ENCODE measurements at regions not wholly inside any gene's neighbourhood (a gene's known extent, or its start where the extent isn't known, plus 50 kb on each side); places are given as distances from the start of the nearest gene placed in this dataset.

DNA sequence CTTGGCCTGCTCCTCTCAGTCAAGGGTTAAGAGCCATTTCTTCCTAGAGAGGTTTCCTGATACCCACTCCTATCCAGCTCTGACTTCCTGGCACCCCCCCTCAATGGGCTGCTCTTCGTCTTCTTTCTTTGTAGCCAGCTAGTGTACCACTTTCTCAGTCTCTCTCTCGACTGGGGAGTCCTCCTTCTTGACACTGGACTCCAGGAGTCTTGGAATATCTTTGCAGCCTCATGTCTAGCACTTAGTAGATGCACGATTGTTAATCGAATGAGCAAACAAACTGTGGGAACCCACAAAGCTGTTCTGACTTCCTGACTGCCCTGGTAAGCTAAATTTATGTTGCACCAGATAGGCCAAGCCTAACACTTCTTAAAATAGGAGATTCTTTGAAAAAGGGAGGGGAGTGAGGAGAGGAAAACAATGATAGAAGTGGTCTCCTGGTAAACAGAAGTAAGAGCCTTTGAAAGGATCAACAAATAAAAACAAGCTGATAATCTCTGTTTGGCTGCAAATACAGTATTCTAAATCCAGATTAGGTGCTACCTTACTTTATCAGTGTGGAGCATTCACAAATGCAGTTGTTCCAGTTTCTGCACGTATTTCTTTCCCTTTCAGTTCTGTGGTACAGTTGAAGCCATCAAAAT is 160.1 kb upstream of the CITED2 start:
- H3K4me3 ChIP-seq (ENCODE audit: low read depth, low read length) = no peak overlapping the region

DNA sequence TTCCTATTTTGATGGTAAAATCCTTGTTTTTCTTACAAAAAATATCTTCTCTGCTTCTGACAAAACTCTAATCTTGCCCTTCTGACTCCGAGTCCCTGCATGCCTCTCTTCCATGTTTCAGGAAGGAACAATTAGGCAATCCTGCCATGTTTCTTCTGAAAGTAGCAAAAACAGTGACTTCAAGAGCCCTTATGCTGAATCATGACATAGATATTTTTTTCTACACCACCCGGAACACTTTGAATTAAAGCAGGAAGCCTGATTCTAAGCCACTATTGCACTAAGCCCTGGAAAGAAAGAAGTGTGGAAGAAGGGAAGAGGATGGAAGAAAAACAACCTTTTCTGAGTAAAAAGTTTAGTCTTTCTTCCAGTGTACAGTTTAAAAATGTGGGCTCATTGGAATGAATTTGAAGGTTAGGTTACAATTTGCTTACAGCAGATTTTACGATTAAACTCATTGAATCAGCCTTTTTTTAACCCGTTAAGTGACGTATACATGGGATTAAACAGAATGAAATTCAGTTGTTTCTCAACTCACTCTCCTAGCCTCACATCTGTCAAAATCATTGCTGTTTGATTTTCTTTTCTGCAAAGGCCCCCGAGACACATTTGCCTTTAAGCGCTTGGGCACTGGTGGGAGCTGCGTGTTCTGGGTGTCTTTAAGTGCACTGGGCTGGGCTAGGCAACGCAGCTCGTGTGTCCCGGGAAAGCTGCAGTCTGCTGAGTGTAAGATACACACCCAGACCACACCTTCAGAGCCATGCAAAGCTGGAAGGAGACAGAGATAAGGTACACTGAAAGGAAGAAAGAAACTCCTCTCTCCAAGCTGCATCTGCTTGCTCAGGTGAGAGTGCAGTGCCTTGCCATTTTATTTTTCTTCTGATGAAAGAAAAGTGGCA is 159.4 kb upstream of the CITED2 start:
- no peak for DNase-seq (ENCODE audit: low read depth)
- TF ChIP-seq MYC (IDR thresholded peaks at IDR 0.05; ENCODE audit: low read depth, low read length) = no peak
- H3K4me3 ChIP-seq (ENCODE audit: low read depth, low read length) = no peak overlapping the region

More for the DNA sequence above, 160.1 kb upstream of the CITED2 start:
- no peak for TF ChIP-seq MYC (IDR thresholded peaks at IDR 0.05; ENCODE audit: low read depth, low read length)
- TF ChIP-seq, protein P1, sequence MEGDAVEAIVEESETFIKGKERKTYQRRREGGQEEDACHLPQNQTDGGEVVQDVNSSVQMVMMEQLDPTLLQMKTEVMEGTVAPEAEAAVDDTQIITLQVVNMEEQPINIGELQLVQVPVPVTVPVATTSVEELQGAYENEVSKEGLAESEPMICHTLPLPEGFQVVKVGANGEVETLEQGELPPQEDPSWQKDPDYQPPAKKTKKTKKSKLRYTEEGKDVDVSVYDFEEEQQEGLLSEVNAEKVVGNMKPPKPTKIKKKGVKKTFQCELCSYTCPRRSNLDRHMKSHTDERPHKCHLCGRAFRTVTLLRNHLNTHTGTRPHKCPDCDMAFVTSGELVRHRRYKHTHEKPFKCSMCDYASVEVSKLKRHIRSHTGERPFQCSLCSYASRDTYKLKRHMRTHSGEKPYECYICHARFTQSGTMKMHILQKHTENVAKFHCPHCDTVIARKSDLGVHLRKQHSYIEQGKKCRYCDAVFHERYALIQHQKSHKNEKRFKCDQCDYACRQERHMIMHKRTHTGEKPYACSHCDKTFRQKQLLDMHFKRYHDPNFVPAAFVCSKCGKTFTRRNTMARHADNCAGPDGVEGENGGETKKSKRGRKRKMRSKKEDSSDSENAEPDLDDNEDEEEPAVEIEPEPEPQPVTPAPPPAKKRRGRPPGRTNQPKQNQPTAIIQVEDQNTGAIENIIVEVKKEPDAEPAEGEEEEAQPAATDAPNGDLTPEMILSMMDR (IDR thresholded peaks at IDR 0.05; ENCODE audit: low read depth, low read length) = no peak
- DNase-seq (ENCODE audit: low read depth) = peak; percentile 33

DNA sequence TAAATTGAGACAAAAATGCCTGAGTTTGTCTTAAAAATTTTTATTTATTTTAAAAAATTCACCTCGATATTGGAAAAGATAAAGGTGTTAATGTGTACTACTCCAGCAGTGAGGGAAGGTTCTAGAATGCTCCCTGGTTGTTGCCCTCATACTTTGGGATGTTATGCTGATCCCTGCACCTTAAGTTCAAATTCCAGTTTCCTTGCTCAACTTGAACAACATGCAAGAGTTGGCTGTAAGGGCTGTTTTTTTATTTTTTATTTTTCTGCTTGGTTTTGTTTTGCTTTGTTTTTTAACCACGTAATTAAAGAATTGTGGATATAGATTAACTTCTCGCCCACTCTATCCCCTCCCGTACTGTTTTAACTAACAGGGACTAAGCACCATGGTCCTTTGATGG is 158.7 kb upstream of the CITED2 start:
- H3K4me3 ChIP-seq (ENCODE audit: low read depth, low read length) = no peak overlapping the region
- TF ChIP-seq, protein P1 (IDR thresholded peaks at IDR 0.05; ENCODE audit: low read depth, low read length) = no peak
- TF ChIP-seq, protein P2, sequence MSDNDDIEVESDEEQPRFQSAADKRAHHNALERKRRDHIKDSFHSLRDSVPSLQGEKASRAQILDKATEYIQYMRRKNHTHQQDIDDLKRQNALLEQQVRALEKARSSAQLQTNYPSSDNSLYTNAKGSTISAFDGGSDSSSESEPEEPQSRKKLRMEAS (IDR thresholded peaks at IDR 0.05; ENCODE audit: low read depth, low read length) = no peak
- TF ChIP-seq MYC (IDR thresholded peaks at IDR 0.05; ENCODE audit: low read depth, low read length) = no peak
- TF ChIP-seq POLR2A (IDR thresholded peaks at IDR 0.05; ENCODE audit: extremely low read depth, insufficient read length) = no peak
- no peak for DNase-seq (ENCODE audit: low read depth)

DNA sequence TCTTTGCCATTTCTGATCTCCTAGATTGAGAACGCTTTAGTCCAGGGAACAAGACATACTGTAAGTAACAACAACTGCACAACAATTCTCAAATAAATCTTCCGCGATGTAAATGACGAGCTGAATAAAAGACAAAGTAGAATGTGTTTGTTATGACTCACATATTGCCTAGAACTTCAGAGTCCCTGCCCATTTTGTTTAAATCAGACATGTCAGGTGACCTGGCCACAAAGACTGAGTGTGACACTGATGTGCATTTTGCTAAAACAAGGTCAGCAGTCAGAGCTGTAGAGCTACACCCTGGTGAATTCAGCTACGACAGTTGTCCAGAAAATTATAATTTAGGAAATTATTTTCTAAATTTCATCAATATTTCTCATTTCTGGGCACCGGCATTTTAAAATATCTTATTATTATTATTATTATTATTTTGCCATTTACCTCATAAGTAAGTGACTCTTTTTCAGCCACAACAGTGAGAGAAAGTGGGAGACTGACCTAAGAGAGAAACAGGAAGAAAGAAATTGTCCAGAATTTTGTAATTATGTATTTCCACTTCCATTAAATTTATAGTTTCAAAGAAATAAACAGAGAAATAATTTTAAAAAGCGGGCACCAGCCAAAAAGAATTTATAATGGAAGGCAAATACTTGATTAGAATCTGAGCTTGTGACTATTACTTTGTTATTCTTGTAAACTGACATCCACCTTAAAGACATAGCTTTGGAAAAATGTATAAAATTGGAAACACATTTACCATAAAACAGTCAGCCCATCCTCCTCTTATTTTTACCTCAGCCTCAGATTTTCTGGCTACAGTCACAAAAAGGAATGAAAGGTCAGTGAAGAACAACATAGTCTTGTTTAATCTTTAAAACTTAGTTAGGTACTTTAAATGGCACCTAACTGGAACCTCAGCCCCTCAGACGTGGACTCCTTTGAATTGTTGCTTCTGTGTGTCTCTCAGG is 157.0 kb upstream of the CITED2 start:
- H3K4me3 ChIP-seq (ENCODE audit: low read depth, low read length) = no peak overlapping the region
- TF ChIP-seq, protein P1 (IDR thresholded peaks at IDR 0.05; ENCODE audit: low read depth, low read length) = no peak
- no peak for TF ChIP-seq MYC (IDR thresholded peaks at IDR 0.05; ENCODE audit: low read depth, low read length)
- no peak for TF ChIP-seq POLR2A (IDR thresholded peaks at IDR 0.05; ENCODE audit: extremely low read depth, insufficient read length)
- TF ChIP-seq, protein P2 (IDR thresholded peaks at IDR 0.05; ENCODE audit: low read depth, low read length) = no peak
- no peak for DNase-seq (ENCODE audit: low read depth)

DNA sequence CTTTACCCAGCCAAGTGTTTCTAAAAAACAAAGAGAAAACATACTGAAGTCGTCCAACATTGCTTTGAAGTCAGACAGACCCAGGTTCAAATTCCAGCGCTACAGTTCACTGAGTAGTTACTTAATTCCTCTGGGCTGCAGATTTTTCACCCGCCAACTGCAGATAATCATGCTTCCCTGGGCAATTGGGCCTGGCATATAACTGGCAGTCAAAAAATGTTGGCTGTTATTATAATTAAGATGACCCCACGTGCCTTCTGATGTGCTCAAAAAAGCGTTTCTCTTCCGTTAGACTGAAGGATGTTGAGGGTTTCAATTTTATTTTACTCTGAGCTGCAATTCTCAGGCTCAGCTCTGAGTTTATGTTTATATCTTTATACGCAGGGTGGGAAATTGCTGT is 156.1 kb upstream of the CITED2 start:
- DNase-seq (ENCODE audit: low read depth) = no peak
- TF ChIP-seq, protein P2 (IDR thresholded peaks at IDR 0.05; ENCODE audit: low read depth, low read length) = no peak
- TF ChIP-seq MYC (IDR thresholded peaks at IDR 0.05; ENCODE audit: low read depth, low read length) = no peak
- TF ChIP-seq, protein P1 (IDR thresholded peaks at IDR 0.05; ENCODE audit: low read depth, low read length) = no peak
- no peak for TF ChIP-seq POLR2A (IDR thresholded peaks at IDR 0.05; ENCODE audit: extremely low read depth, insufficient read length)
- H3K4me3 ChIP-seq (ENCODE audit: low read depth, low read length) = no peak overlapping the region

DNA sequence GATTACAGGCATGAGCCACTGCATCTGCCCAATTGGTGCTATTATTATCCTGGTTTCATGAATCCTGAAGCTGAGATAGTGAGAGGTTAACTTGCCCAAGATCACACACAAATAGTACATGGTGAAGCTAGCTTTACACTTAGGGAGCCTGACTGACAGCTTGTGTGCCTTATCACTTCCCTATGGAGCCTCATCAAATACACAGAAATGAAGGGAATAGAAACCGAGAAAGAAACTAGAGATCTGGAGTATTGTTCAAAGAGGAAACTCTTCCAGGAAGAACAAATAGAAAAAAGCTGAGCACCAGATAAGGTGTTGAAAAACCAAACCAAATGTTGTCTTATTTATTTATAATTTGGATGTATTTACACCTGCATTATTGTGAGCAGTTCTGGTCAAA is 155.0 kb upstream of the CITED2 start:
- TF ChIP-seq POLR2A (IDR thresholded peaks at IDR 0.05; ENCODE audit: extremely low read depth, insufficient read length) = no peak
- no peak for TF ChIP-seq MYC (IDR thresholded peaks at IDR 0.05; ENCODE audit: low read depth, low read length)
- TF ChIP-seq, protein P2 (IDR thresholded peaks at IDR 0.05; ENCODE audit: low read depth, low read length) = no peak
- TF ChIP-seq, protein P1 (IDR thresholded peaks at IDR 0.05; ENCODE audit: low read depth, low read length) = no peak
- no peak for DNase-seq (ENCODE audit: low read depth)
- H3K4me3 ChIP-seq (ENCODE audit: low read depth, low read length) = no peak overlapping the region
